ENCODE measurements at regions not wholly inside any gene's neighbourhood (a gene's known extent, or its start where the extent isn't known, plus 50 kb on each side); places are given as distances from the start of the nearest gene placed in this dataset.

DNA sequence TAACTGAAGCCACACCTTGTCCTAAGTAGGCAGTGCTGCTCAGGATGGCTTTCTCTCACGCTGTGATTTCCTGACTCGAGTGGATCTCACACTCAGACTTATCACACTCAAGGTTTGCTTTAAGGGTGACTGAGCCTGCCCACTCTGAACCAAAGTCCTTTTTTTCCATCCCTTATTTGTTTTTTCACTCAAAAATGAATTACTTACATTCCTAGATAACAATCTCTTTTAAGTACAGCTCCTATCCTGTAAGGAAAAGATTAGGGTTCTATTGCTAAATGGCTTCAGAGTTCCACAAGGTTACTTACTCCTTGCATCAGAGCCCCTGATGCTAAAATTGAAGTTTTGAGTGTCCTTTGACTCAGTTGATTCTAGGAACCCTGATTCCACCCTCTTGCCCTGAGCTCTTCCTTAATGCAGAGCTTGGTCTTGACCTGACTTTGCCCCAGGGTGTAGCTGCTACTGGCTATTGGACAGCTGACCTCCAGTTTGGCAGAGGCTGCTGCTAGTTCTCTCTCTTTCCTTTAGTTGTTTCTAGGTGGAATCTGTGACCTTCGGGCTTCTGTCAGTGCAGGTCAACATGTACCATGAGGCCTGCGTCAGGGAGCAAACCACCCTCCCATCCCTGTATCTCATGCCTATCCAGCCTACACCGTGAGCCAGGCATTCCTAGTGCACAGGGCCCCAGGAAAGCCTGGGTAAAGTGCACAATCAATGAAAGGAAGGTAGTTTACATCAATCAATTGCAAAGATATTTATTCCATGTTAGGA is 80.1 kb upstream of the CD55 start:
- TF ChIP-seq, protein P1, sequence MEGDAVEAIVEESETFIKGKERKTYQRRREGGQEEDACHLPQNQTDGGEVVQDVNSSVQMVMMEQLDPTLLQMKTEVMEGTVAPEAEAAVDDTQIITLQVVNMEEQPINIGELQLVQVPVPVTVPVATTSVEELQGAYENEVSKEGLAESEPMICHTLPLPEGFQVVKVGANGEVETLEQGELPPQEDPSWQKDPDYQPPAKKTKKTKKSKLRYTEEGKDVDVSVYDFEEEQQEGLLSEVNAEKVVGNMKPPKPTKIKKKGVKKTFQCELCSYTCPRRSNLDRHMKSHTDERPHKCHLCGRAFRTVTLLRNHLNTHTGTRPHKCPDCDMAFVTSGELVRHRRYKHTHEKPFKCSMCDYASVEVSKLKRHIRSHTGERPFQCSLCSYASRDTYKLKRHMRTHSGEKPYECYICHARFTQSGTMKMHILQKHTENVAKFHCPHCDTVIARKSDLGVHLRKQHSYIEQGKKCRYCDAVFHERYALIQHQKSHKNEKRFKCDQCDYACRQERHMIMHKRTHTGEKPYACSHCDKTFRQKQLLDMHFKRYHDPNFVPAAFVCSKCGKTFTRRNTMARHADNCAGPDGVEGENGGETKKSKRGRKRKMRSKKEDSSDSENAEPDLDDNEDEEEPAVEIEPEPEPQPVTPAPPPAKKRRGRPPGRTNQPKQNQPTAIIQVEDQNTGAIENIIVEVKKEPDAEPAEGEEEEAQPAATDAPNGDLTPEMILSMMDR (IDR thresholded peaks at IDR 0.05), result no peak
- TF ChIP-seq POLR2AphosphoS5 (IDR thresholded peaks at IDR 0.05) (no peak), POLR2A (IDR thresholded peaks at IDR 0.05) (no peak)

Measured in breast epithelium (tissue), 3 donors.